Keratinocyte (primary cell): ENCODE measurements at regions not wholly inside any gene's neighbourhood (a gene's known extent, or its start where the extent isn't known, plus 50 kb on each side); places are given as distances from the start of the nearest gene placed in this dataset.

Experiments used
- DNase-seq: peaks from one replicate; pipeline ENCODE4 v3.0.0-alpha.2; 2011; ENCODE audit warnings: low read depth, missing footprints, low spot score
- FAIRE-seq: peaks from 2 replicates; lab custom pipeline; 2011; peaks lifted over from hg19 to GRCh38; lab: Jason Lieb, UNC
- H2AFZ ChIP-seq: 2 replicates; pipeline ENCODE4 v1.6.0; 2012; ENCODE audit warnings: low read length, control low read depth, inconsistent platforms; ENCODE audit not compliant: control insufficient read depth
- H3K27ac ChIP-seq: 2 replicates; pipeline ENCODE4 v1.5.1; 2011; ENCODE audit warnings: low read length; ENCODE audit not compliant: control insufficient read depth, insufficient read depth
- H3K27me3 ChIP-seq: 3 replicates; pipeline ENCODE4 v1.6.0; 2011; ENCODE audit warnings: low read length; ENCODE audit not compliant: control insufficient read depth, insufficient read depth; ENCODE audit errors: extremely low read depth
- H3K36me3 ChIP-seq, 2 experiments: 2 replicates in 1 of 2; 3 replicates in 1 of 2; pipeline ENCODE4 v1.5.1; 2011; ENCODE audit warnings: low read length in 2 of 2, mild to moderate bottlenecking in 1 of 2; ENCODE audit not compliant: control insufficient read depth in 2 of 2, insufficient read depth in 2 of 2; ENCODE audit errors: extremely low read depth in 1 of 2
- H3K4me1 ChIP-seq: 3 replicates; pipeline ENCODE4 v1.5.1; 2011; ENCODE audit warnings: low read length; ENCODE audit not compliant: control insufficient read depth, insufficient read depth; ENCODE audit errors: extremely low read depth
- H3K4me2 ChIP-seq: 3 replicates; pipeline ENCODE4 v1.6.0; 2011; ENCODE audit warnings: low read depth, low read length; ENCODE audit not compliant: control insufficient read depth, insufficient read depth; ENCODE audit errors: extremely low read depth
- H3K4me3 ChIP-seq, 3 experiments: fragments of 200-600 bp in 1 of 3; sonication (generic) in 1 of 3; 2 replicates in 2 of 3; 3 replicates in 1 of 3; pipeline ENCODE4 v1.5.1; 2011 to 2016; ENCODE audit warnings: low read length in 3 of 3, mild to moderate bottlenecking in 3 of 3, control low read depth in 2 of 3, inconsistent platforms in 1 of 3, low read depth in 1 of 3, mixed read lengths in 1 of 3, mixed run types in 1 of 3, moderate library complexity in 1 of 3; ENCODE audit not compliant: control insufficient read depth in 2 of 3, insufficient read depth in 2 of 3; ENCODE audit errors: extremely low read depth in 1 of 3
- H3K79me2 ChIP-seq: 2 replicates; pipeline ENCODE4 v1.6.0; 2012; ENCODE audit warnings: low read length; ENCODE audit not compliant: control insufficient read depth, insufficient read depth
- H3K9ac ChIP-seq: 3 replicates; pipeline ENCODE4 v1.6.0; 2011; ENCODE audit warnings: low read length; ENCODE audit not compliant: control insufficient read depth, insufficient read depth; ENCODE audit errors: extremely low read depth
- H3K9me1 ChIP-seq: 3 replicates; pipeline ENCODE4 v1.6.0; 2011; ENCODE audit warnings: low read length; ENCODE audit not compliant: control insufficient read depth, insufficient read depth; ENCODE audit errors: extremely low read depth
- H3K9me3 ChIP-seq: 2 replicates; pipeline ENCODE4 v1.5.1; 2012; ENCODE audit warnings: low read depth, low read length; ENCODE audit not compliant: control insufficient read depth
- H4K20me1 ChIP-seq: 3 replicates; pipeline ENCODE4 v1.6.0; 2011; ENCODE audit warnings: low read length; ENCODE audit not compliant: control insufficient read depth, insufficient read depth; ENCODE audit errors: extremely low read depth
- EZH2 ChIP-seq: IDR thresholded peaks from one replicate; pipeline ENCODE4 v1.6.1; 2012; ENCODE audit warnings: inconsistent platforms, mild to moderate bottlenecking, low read length, moderate library complexity
- dilution Hi-C: fragments of 300-500 bp; cut with MboI; formaldehyde crosslinking; loops from one replicate; pipeline ENCODE4 v1.7.0; 2020; ENCODE audit warnings: low sequenced_read_pairs; ENCODE audit not compliant: extremely low pct_ligation_motif_present
- TF ChIP-seq, protein P1 (sequence below), 3 experiments: IDR thresholded peaks in 1 of 3; conservative IDR thresholded peaks in 1 of 3; optimal IDR thresholded peaks in 1 of 3; 2 replicates in 2 of 3; 3 replicates in 1 of 3; pipeline versions ENCODE3 to v1.5.1; 2011; ENCODE audit warnings: low read length in 3 of 3, mild to moderate bottlenecking in 3 of 3, moderate library complexity in 2 of 3, control low read depth in 1 of 3, inconsistent platforms in 1 of 3; ENCODE audit not compliant: insufficient read depth in 2 of 3; ENCODE audit errors: extremely low read depth in 1 of 3

DNA sequence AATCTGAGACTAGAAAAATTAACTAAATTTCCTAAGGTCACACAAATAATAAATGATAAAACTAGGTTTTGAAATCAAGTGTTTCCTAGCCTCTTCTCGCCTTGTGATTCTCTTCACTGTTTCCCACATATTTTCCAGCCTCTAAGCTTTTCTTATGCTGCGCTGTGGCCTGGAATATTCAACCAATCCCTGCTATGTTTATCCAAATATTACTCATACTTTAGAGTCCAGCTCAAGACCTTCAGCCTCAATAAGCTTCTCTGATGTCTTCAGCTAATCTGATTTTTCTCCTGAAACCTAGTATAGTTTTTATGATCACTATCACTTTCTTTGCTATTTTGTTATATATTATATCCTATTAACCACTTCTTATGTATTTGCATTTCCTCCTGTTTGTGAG, 303.1 kb upstream of the CDH6 start:
- no peaks in the 10 kb centered on the region for H3K4me1 ChIP-seq
- H4K20me1 ChIP-seq = no peaks in the 10 kb centered on the region
- H3K9me1 ChIP-seq = no peaks in the 10 kb centered on the region
- DNase-seq = no peak
- TF ChIP-seq, protein P1, sequence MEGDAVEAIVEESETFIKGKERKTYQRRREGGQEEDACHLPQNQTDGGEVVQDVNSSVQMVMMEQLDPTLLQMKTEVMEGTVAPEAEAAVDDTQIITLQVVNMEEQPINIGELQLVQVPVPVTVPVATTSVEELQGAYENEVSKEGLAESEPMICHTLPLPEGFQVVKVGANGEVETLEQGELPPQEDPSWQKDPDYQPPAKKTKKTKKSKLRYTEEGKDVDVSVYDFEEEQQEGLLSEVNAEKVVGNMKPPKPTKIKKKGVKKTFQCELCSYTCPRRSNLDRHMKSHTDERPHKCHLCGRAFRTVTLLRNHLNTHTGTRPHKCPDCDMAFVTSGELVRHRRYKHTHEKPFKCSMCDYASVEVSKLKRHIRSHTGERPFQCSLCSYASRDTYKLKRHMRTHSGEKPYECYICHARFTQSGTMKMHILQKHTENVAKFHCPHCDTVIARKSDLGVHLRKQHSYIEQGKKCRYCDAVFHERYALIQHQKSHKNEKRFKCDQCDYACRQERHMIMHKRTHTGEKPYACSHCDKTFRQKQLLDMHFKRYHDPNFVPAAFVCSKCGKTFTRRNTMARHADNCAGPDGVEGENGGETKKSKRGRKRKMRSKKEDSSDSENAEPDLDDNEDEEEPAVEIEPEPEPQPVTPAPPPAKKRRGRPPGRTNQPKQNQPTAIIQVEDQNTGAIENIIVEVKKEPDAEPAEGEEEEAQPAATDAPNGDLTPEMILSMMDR (optimal IDR thresholded peaks at IDR 0.05 in 1 of 3, IDR thresholded peaks at IDR 0.05 in 1 of 3, conservative IDR thresholded peaks at IDR 0.05 in 1 of 3; ENCODE audit: extremely low read depth in 1 of 3, insufficient read depth in 2 of 3, low read length in 3 of 3) = no peak
- no peak for TF ChIP-seq EZH2
- H3K79me2 ChIP-seq = no peaks in the 10 kb centered on the region
- H2AFZ ChIP-seq = no peak overlapping the region
- no peak overlapping the region for H3K4me3 ChIP-seq
- no peaks in the 10 kb centered on the region for H3K27me3 ChIP-seq
- H3K4me2 ChIP-seq = no peak overlapping the region
- no peak overlapping the region for H3K27ac ChIP-seq
- no peak for FAIRE-seq
- no peaks in the 10 kb centered on the region for H3K9me3 ChIP-seq
- dilution Hi-C loops = no loop called here
- H3K36me3 ChIP-seq = no peaks in the 10 kb centered on the region
- H3K9ac ChIP-seq = no peak overlapping the region

DNA sequence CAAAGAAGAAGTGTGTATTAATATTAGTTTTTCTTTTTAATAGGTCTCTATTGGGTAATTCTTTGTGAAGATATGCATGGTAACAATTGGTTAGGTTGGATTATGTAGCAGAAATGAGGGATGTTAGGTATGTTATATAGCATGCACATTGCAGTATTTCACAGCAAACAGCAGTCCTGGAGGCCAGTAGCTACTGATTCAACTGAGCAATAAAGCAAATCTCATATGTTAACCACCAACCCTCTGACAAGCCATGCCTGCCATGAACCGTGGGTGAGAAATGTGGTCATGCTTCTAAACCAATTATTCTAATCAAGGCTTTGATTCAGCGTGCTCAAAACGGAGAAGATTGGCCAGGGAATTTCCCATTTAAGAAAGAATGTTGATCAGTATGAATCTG, 313.0 kb upstream of the CDH6 start:
- H3K27me3 ChIP-seq = no peaks in the 10 kb centered on the region
- no peaks in the 10 kb centered on the region for H3K36me3 ChIP-seq
- no peaks in the 10 kb centered on the region for H3K9me3 ChIP-seq
- H3K4me2 ChIP-seq = no peak overlapping the region
- H4K20me1 ChIP-seq = no peaks in the 10 kb centered on the region
- DNase-seq (no peak), FAIRE-seq (no peak)
- dilution Hi-C loops = no loop called here
- no peaks in the 10 kb centered on the region for H3K4me1 ChIP-seq
- H3K27ac ChIP-seq = no peak overlapping the region
- TF ChIP-seq EZH2 = no peak
- TF ChIP-seq, protein P1 (optimal IDR thresholded peaks at IDR 0.05 in 1 of 3, IDR thresholded peaks at IDR 0.05 in 1 of 3, conservative IDR thresholded peaks at IDR 0.05 in 1 of 3; ENCODE audit: extremely low read depth in 1 of 3, insufficient read depth in 2 of 3, low read length in 3 of 3) = no peak
- H3K4me3 ChIP-seq = no peak overlapping the region
- H2AFZ ChIP-seq = no peak overlapping the region
- no peaks in the 10 kb centered on the region for H3K79me2 ChIP-seq
- H3K9me1 ChIP-seq = no peaks in the 10 kb centered on the region
- no peak overlapping the region for H3K9ac ChIP-seq
